ENCODE measurements at regions not wholly inside any gene's neighbourhood (a gene's known extent, or its start where the extent isn't known, plus 50 kb on each side); places are given as distances from the start of the nearest gene placed in this dataset.

- no peaks in the 10 kb centered on the region for H3K36me3 Mint-ChIP-seq
- no peaks in the 10 kb centered on the region for H3K4me1 Mint-ChIP-seq
These were observed 192.9 kb downstream of the TFCP2L1 start for GRCh38 chr2:121092095-121092494.

GRCh38 chr2:121093692-121094091 is 191.3 kb downstream of the TFCP2L1 start:
- Mint-ChIP-seq H3K27me3 (peaks cover 4% of the 10 kb centered on the region), H3K4me1 (no peaks in the 10 kb centered on the region), H3K36me3 (no peaks in the 10 kb centered on the region), H3K9me3 (peaks cover 5% of the 10 kb centered on the region), H3K4me3 (no peak overlapping the region), H3K27ac (no peak overlapping the region)

More at GRCh38 chr2:121092095-121092494, 192.9 kb downstream of the TFCP2L1 start:
- H3K27ac Mint-ChIP-seq, result no peak overlapping the region
- H3K4me3 Mint-ChIP-seq, result no peak overlapping the region
- H3K9me3 Mint-ChIP-seq, result peaks cover 5% of the 10 kb centered on the region
- peaks cover 4% of the 10 kb centered on the region for H3K27me3 Mint-ChIP-seq

- H3K27ac Mint-ChIP-seq, result no peak overlapping the region
- H3K4me1 Mint-ChIP-seq, result no peaks in the 10 kb centered on the region
- H3K36me3 Mint-ChIP-seq, result no peaks in the 10 kb centered on the region
- H3K27me3 Mint-ChIP-seq, result peaks cover 4% of the 10 kb centered on the region
- no peak overlapping the region for H3K4me3 Mint-ChIP-seq
- peaks cover 5% of the 10 kb centered on the region for H3K9me3 Mint-ChIP-seq
These were observed 190.9 kb downstream of the TFCP2L1 start for GRCh38 chr2:121094101-121094500.

- Mint-ChIP-seq H3K4me3 (no peak overlapping the region), H3K4me1 (no peaks in the 10 kb centered on the region), H3K36me3 (no peaks in the 10 kb centered on the region), H3K27me3 (peaks cover 4% of the 10 kb centered on the region), H3K9me3 (peaks cover 5% of the 10 kb centered on the region), H3K27ac (no peak overlapping the region)
These were observed 190.2 kb downstream of the TFCP2L1 start for GRCh38 chr2:121094845-121095244.

- H3K4me3 Mint-ChIP-seq, result no peak overlapping the region
These were observed 189.5 kb downstream of the TFCP2L1 start for GRCh38 chr2:121095257-121096080.

GRCh38 chr2:121096611-121097010 is 188.4 kb downstream of the TFCP2L1 start:
- H3K4me1 Mint-ChIP-seq, result no peaks in the 10 kb centered on the region

More at GRCh38 chr2:121095257-121096080, 189.5 kb downstream of the TFCP2L1 start:
- Mint-ChIP-seq H3K4me1 (no peaks in the 10 kb centered on the region), H3K36me3 (no peaks in the 10 kb centered on the region), H3K9me3 (peaks cover 5% of the 10 kb centered on the region), H3K27ac (no peak overlapping the region), H3K27me3 (peaks cover 4% of the 10 kb centered on the region)

GRCh38 chr2:121098556-121098955 is 186.4 kb downstream of the TFCP2L1 start:
- Mint-ChIP-seq H3K4me3 (no peak overlapping the region), H3K27ac (no peak overlapping the region), H3K36me3 (no peaks in the 10 kb centered on the region), H3K4me1 (no peaks in the 10 kb centered on the region), H3K27me3 (peaks cover 4% of the 10 kb centered on the region), H3K9me3 (no peaks in the 10 kb centered on the region)

More at GRCh38 chr2:121096611-121097010, 188.4 kb downstream of the TFCP2L1 start:
- Mint-ChIP-seq H3K36me3 (no peaks in the 10 kb centered on the region), H3K9me3 (no peaks in the 10 kb centered on the region), H3K4me3 (no peak overlapping the region), H3K27me3 (peaks cover 4% of the 10 kb centered on the region), H3K27ac (no peak overlapping the region)

- no peaks in the 10 kb centered on the region for H3K4me1 Mint-ChIP-seq
- peaks cover 4% of the 10 kb centered on the region for H3K27me3 Mint-ChIP-seq
- no peak overlapping the region for H3K4me3 Mint-ChIP-seq
- H3K36me3 Mint-ChIP-seq, result no peaks in the 10 kb centered on the region
- H3K27ac Mint-ChIP-seq, result no peak overlapping the region
- H3K9me3 Mint-ChIP-seq, result no peaks in the 10 kb centered on the region
These were observed 185.4 kb downstream of the TFCP2L1 start for GRCh38 chr2:121099329-121100290.

- Mint-ChIP-seq H3K27ac (no peak overlapping the region), H3K4me3 (no peak overlapping the region), H3K9me3 (no peaks in the 10 kb centered on the region), H3K27me3 (no peaks in the 10 kb centered on the region), H3K4me1 (no peaks in the 10 kb centered on the region), H3K36me3 (no peaks in the 10 kb centered on the region)
These were observed 183.8 kb downstream of the TFCP2L1 start for GRCh38 chr2:121101093-121101715.

GRCh38 chr2:121102941-121103340 is 182.1 kb downstream of the TFCP2L1 start:
- Mint-ChIP-seq H3K4me3 (no peak overlapping the region), H3K36me3 (no peaks in the 10 kb centered on the region), H3K27me3 (no peaks in the 10 kb centered on the region), H3K27ac (no peak overlapping the region), H3K4me1 (no peaks in the 10 kb centered on the region), H3K9me3 (no peaks in the 10 kb centered on the region)

GRCh38 chr2:121103960-121104359 is 181.0 kb downstream of the TFCP2L1 start:
- no peak overlapping the region for H3K4me3 Mint-ChIP-seq
- H3K4me1 Mint-ChIP-seq, result no peaks in the 10 kb centered on the region
- no peaks in the 10 kb centered on the region for H3K36me3 Mint-ChIP-seq
- no peaks in the 10 kb centered on the region for H3K9me3 Mint-ChIP-seq
- H3K27ac Mint-ChIP-seq, result no peak overlapping the region
- no peaks in the 10 kb centered on the region for H3K27me3 Mint-ChIP-seq

GRCh38 chr2:121104721-121105141 is 180.3 kb downstream of the TFCP2L1 start:
- H3K4me3 Mint-ChIP-seq, result no peak overlapping the region
- no peaks in the 10 kb centered on the region for H3K27me3 Mint-ChIP-seq
- no peaks in the 10 kb centered on the region for H3K4me1 Mint-ChIP-seq
- no peaks in the 10 kb centered on the region for H3K36me3 Mint-ChIP-seq
- no peak overlapping the region for H3K27ac Mint-ChIP-seq
- H3K9me3 Mint-ChIP-seq, result peaks cover 3% of the 10 kb centered on the region

- Mint-ChIP-seq H3K4me3 (no peak overlapping the region), H3K27ac (no peak overlapping the region), H3K36me3 (no peaks in the 10 kb centered on the region), H3K9me3 (peaks cover 13% of the 10 kb centered on the region), H3K4me1 (no peaks in the 10 kb centered on the region), H3K27me3 (no peaks in the 10 kb centered on the region)
These were observed 174.1 kb downstream of the TFCP2L1 start for GRCh38 chr2:121110924-121111323.

- Mint-ChIP-seq H3K27ac (no peak overlapping the region), H3K4me1 (no peaks in the 10 kb centered on the region), H3K4me3 (no peak overlapping the region), H3K27me3 (peaks cover 4% of the 10 kb centered on the region), H3K9me3 (no peaks in the 10 kb centered on the region), H3K36me3 (no peaks in the 10 kb centered on the region)
These were observed 166.1 kb downstream of the TFCP2L1 start for GRCh38 chr2:121118951-121119350.

GRCh38 chr2:121120411-121120810 is 164.6 kb downstream of the TFCP2L1 start:
- no peaks in the 10 kb centered on the region for H3K9me3 Mint-ChIP-seq

More at GRCh38 chr2:121120411-121120810, 164.6 kb downstream of the TFCP2L1 start:
- Mint-ChIP-seq H3K27ac (no peak overlapping the region), H3K4me3 (no peak overlapping the region), H3K27me3 (peaks cover 6% of the 10 kb centered on the region), H3K36me3 (no peaks in the 10 kb centered on the region), H3K4me1 (no peaks in the 10 kb centered on the region)
